Natural killer cell treated with Interleukin-12 subunit alpha and Interleukin-12 subunit beta and Interleukin-15 and Interleukin-18, amount 100 ng/mL, for 72 hours (primary cell): ENCODE measurements at regions not wholly inside any gene's neighbourhood (a gene's known extent, or its start where the extent isn't known, plus 50 kb on each side); places are given as distances from the start of the nearest gene placed in this dataset.
A peak's percentile ranks its signal among the peaks of the same experiment; 100 is the strongest.

Experiments used
- ATAC-seq, 2 donors: fragments of 150-1000 bp; cut with Tn5 transposase in 1 of 2; sonication (Bioruptor Pico), chemical (Tn5 transposase) in 1 of 2; 2 replicates each; pipeline ENCODE4 v1.10.0; 2021
- DNase-seq: peaks from one replicate; pipeline ENCODE4 v3.0.0; 2022; ENCODE audit warnings: low spot score
- H3K27ac Mint-ChIP-seq, 2 donors: 1 replicate in 1 of 2; 2 replicates in 1 of 2; pipeline ENCODE4 v1.8.0; 2022; ENCODE audit warnings: mixed read lengths in 2 of 2, mild to moderate bottlenecking in 1 of 2, moderate library complexity in 1 of 2
- H3K27me3 Mint-ChIP-seq, 2 donors: 1 replicate in 1 of 2; 2 replicates in 1 of 2; pipeline ENCODE4 v1.8.0; 2022; ENCODE audit warnings: mixed read lengths in 2 of 2
- H3K36me3 Mint-ChIP-seq: one replicate; pipeline ENCODE4 v1.8.0; 2022; ENCODE audit warnings: mixed read lengths
- H3K4me1 Mint-ChIP-seq, 2 donors: 1 replicate in 1 of 2; 2 replicates in 1 of 2; pipeline ENCODE4 v1.8.0; 2022; ENCODE audit warnings: low read depth in 2 of 2, mixed read lengths in 2 of 2, mild to moderate bottlenecking in 1 of 2
- H3K4me3 Mint-ChIP-seq: one replicate; pipeline ENCODE4 v1.8.0; 2022; ENCODE audit warnings: mixed read lengths
- H3K9me3 Mint-ChIP-seq: 2 replicates; pipeline ENCODE4 v1.8.0; 2022; ENCODE audit warnings: mixed read lengths

DNA sequence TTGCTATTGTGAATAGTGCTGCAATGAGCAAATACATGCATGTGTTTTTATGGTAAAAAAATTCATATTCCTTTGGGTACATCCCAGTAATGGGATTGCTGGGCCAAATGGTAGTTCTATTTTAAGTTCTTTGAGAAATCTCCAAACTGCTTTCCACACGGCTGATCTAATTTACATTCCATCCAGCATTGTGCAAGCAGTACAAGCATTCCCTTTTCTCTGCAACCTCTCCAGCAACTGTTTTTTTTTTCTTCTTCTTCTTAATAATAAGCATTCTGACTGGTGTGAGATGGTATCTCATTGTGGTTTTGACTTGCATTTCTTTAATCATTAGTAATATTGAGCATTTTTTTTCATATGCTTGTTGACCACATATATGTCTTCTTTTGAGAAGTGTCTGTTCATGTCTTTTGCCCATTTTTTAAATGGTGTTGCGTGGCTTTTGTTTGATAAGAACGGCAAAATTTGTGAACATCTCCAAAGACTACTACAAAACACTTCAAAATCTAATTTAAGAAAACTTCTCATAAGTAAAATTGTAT, 136.1 kb upstream of the MYO3A start:
- ATAC-seq (no peak), DNase-seq (no peak)

DNA sequence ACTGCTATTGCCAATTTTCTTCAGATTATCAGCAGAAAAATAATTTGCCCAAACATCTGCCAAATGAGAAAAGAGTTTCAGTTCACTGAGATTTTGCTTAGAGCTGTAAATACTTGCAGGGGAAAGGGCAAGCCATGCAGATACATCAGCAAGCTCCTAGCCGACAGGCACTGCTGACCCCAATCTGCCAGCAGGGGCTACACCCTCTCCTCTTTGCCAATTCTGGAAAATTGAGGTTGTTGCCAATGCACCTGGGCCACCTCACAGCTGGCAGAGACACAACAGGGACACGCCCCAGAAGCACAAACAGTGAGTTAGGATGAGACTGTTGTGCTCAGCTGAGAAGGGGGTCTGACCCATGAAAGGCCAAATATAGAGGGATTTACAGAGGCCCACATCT, 129.5 kb upstream of the MYO3A start:
- H3K36me3 Mint-ChIP-seq = no peaks in the 10 kb centered on the region

More for the DNA sequence above, 136.1 kb upstream of the MYO3A start:
- Mint-ChIP-seq H3K36me3 (no peaks in the 10 kb centered on the region), H3K4me3 (no peak overlapping the region), H3K9me3 (peaks cover 10% of the 10 kb centered on the region), H3K27me3 (peaks cover 0 to 2% of the 10 kb centered on the region in 2 donors), H3K27ac (no peak overlapping the region), H3K4me1 (no peaks in the 10 kb centered on the region)

DNA sequence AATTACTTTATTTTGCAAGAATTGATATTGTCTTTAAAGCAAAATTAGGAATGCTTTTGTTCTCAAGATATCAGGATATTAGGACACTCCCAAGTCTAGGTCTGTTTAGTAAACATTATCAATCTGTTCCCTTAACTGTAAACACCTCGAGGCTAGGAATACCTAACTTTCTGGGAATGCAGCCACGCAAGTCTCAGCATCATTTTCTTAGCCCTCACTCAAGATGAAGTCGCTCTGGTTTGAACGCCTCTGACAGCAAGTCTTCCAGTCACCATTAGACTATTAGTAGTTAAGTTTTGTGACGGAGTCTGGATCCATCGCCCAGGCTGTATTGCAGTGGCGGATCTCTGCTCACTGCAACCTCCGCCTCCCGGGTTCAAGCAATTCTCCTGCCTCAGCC, 128.0 kb upstream of the MYO3A start:
- H3K36me3 Mint-ChIP-seq = no peaks in the 10 kb centered on the region

More for the DNA sequence above, 129.5 kb upstream of the MYO3A start:
- H3K4me3 Mint-ChIP-seq = no peak overlapping the region
- ATAC-seq = no peak
- no peak overlapping the region for H3K27ac Mint-ChIP-seq
- H3K4me1 Mint-ChIP-seq = no peaks in the 10 kb centered on the region
- H3K27me3 Mint-ChIP-seq = peaks cover 0 to 4% of the 10 kb centered on the region in 2 donors
- H3K9me3 Mint-ChIP-seq = peaks cover 2% of the 10 kb centered on the region
- DNase-seq = no peak

DNA sequence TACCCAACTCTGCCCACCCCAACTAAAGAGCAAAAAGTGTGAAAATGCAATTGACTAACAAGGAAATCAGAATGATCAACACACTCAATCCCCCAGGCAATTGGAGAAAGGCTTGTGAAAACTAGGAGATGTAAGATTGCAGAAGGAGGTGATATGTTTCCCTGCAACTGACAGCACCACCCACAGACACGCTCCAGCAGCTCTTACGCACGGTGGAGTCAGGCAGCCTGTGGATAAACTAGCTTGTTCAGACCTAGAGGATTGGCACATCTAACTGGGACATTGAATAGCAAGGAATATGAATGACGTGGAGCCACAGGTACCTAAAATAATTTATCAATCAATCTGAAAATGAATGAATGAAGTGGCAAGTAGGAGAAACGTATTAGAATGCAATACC, 125.7 kb upstream of the MYO3A start:
- Mint-ChIP-seq H3K36me3 (no peaks in the 10 kb centered on the region), H3K4me1 (no peaks in the 10 kb centered on the region), H3K27me3 (no peaks in the 10 kb centered on the region), H3K27ac (no peak overlapping the region), H3K4me3 (no peak overlapping the region), H3K9me3 (peaks cover 5% of the 10 kb centered on the region)
- DNase-seq (no peak), ATAC-seq (no peak)

More for the DNA sequence above, 128.0 kb upstream of the MYO3A start:
- Mint-ChIP-seq H3K9me3 (peaks cover 2% of the 10 kb centered on the region), H3K4me3 (no peak overlapping the region), H3K27ac (no peak overlapping the region), H3K4me1 (no peaks in the 10 kb centered on the region), H3K27me3 (peaks cover 0 to 4% of the 10 kb centered on the region in 2 donors)
- ATAC-seq = no peak
- no peak for DNase-seq

DNA sequence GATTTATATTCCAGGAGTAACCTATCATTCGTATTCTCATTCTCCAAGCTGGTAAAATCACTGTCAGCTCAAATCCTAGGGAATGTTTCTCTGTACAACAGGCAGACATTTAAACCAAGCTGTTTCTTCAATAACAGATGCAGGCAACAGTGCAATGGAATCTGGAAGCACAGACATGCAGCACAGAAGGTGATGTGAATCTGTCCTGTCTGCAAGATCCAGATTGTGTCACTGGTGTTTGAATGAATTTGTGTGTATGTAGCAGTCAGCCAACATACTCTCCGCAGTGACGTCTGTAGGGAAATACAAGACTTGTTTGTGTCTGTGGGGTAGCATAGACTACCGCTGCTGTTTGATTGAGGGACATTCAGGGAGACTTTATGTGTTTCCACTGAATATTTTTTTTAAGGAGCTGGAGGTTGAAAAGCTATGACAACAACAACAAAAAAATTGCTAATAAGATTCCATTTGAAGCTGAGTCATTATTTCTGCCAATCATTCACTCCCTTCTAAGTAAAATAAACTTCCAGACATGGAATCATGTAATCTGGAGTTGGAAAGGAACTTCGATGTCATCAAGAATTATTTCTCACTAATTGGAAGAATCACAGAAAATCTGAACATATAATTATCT, 122.9 kb upstream of the MYO3A start:
- ATAC-seq (no peak), DNase-seq (no peak)
- peaks cover 8% of the 10 kb centered on the region for H3K9me3 Mint-ChIP-seq
- H3K27ac Mint-ChIP-seq = no peak overlapping the region
- no peaks in the 10 kb centered on the region for H3K27me3 Mint-ChIP-seq
- no peaks in the 10 kb centered on the region for H3K36me3 Mint-ChIP-seq
- H3K4me1 Mint-ChIP-seq = no peaks in the 10 kb centered on the region
- H3K4me3 Mint-ChIP-seq = no peak overlapping the region

DNA sequence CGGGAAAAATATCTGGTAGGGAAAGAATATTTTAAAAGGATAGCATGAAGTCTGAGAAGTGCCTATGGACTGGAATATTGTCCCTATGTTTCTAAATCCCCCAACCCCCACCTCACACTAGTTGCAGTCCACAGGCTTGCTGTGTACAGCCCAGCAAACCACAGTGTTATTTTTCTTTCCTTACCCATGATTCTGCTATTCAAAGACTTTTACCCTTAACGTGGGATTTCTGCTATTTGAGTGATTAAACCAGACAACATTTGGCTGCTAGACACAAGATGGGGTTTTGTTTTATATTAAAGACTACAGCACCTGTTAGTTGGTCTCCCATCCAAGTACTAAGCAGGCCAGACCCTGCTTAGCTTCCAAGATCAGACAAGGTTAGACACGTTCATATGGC, 120.5 kb upstream of the MYO3A start:
- no peak overlapping the region for H3K27ac Mint-ChIP-seq
- no peak for DNase-seq
- peaks cover 6% of the 10 kb centered on the region for H3K9me3 Mint-ChIP-seq
- ATAC-seq = no peak
- H3K27me3 Mint-ChIP-seq = no peaks in the 10 kb centered on the region
- no peaks in the 10 kb centered on the region for H3K36me3 Mint-ChIP-seq
- H3K4me3 Mint-ChIP-seq = no peak overlapping the region
- no peaks in the 10 kb centered on the region for H3K4me1 Mint-ChIP-seq

DNA sequence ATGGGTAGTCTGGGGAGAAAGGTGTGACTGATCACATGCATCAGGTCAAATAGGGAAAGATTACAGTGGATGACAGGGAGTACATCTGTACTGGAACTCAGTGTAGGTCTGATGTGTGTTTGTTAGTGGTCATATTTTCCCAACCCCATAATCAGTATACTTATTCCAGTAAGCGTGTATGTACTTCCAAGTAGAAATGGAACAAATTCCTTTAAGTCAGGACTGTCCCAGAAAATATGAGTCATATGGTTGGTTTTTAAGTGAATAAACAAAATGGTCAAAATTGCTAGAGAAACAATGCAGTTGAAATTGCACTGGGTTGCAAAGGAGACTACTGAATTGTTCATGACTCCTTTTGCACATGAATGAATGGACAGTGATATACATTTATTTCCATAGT, 118.8 kb upstream of the MYO3A start:
- H3K4me1 Mint-ChIP-seq = no peaks in the 10 kb centered on the region

DNA sequence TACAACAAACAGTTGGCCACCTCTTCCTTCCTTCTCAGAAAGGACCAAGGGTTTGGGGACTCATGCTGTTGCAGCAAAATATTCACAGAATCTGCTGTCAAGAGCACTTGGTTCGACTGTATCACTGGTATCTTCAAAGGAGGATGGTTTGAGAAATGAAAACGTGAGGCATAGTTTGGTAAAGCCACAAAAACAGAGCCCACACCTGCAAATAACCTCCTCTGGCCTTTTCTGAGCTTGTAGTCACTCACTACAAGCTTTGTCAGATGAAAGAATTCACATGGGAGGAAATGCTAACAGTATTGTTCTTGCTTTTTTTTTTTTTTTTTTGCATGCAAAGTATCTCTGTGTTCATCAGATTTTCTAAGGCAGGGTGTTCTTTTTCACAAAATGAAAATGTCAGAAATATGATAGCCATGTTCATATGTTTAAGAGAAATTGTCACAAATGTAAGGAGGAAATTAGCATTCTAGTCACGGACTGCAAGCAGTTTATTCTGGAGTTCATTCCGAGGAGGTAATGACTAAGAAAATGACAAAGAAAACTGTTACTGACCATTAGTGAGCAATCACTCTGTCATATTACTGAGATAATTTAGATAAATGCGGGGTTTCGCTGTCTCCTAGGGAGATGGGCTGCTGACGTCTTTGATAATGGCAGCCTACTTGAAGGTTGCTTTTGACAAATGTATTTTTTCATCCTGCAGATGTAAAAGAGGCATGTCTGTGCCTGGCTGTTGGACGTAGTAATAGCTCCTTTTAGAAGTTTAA, 117.8 kb upstream of the MYO3A start:
- Mint-ChIP-seq H3K27me3 (no peaks in the 10 kb centered on the region), H3K36me3 (no peaks in the 10 kb centered on the region), H3K4me1 (peaks cover 0 to 7% of the 10 kb centered on the region in 2 donors), H3K4me3 (no peak overlapping the region), H3K27ac (no peak overlapping the region), H3K9me3 (peaks cover 6% of the 10 kb centered on the region)
- ATAC-seq = no peak
- DNase-seq = no peak

More for the DNA sequence above, 118.8 kb upstream of the MYO3A start:
- Mint-ChIP-seq H3K27me3 (no peaks in the 10 kb centered on the region), H3K27ac (no peak overlapping the region), H3K9me3 (peaks cover 6% of the 10 kb centered on the region), H3K4me3 (no peak overlapping the region), H3K36me3 (no peaks in the 10 kb centered on the region)
- ATAC-seq = no peak
- DNase-seq = no peak

DNA sequence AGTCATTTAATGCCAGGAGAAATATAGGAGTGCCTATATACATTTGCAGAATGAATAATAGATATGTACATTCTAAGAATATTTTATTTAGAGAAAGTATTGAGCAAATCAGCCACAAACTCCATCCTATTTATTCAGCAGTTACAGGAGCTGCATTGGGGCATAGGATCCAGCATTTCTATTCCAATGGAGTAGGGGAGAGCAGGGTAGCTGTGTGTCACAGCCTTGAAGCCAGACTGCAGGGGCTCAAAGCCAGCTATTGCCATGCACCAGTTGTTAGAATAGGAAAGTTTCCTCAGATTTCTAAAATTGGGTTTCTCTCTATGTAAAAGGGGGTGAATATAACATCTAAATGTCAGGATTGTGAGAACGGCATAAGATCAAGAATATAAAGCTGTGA, 116.8 kb upstream of the MYO3A start:
- Mint-ChIP-seq H3K9me3 (peaks cover 4% of the 10 kb centered on the region), H3K4me1 (peaks cover 0 to 9% of the 10 kb centered on the region in 2 donors), H3K4me3 (no peak overlapping the region), H3K36me3 (no peaks in the 10 kb centered on the region), H3K27me3 (no peaks in the 10 kb centered on the region), H3K27ac (no peak overlapping the region)
- DNase-seq (no peak), ATAC-seq (no peak)

DNA sequence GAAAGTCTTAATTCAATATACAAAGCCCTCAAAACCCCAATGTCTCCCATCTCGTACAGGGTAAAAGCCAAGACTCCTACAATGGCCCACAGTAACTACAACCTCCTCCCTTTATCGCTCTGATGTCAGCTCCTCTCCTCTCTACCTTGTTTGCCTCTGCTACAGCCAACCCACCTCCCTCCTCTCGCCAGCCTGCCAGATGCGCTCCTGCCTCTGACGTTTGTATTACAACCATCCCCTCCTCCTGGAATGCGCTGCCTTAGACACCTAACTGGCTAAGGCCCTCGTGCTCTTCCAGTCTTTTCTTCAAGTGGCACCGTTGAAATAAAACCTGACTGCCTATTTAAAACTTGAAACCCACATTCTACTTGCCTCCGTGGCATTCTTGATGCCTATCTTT, 115.3 kb upstream of the MYO3A start:
- ATAC-seq = no peak

DNA sequence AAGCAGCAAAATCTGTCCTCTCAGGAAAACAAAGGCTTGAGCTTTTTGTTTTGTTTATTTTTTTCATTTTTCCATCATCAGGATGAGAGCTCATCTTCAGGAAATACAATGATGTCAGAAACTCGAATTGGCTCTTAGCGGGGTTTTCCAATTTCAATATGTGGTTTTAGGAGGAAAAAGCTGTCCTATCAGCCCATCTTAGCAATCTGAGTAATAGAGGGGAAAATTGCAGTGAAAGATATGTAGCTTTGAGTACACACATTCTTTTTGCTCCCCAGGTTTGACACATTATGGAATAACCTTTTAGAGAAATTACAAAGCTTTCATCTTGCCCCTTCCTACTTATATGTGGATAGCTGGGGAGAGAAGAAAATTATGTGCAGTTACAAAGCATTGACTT, 113.6 kb upstream of the MYO3A start:
- ATAC-seq = no peak
- Mint-ChIP-seq H3K27ac (no peak overlapping the region), H3K9me3 (no peaks in the 10 kb centered on the region)

More for the DNA sequence above, 115.3 kb upstream of the MYO3A start:
- H3K4me3 Mint-ChIP-seq = no peak overlapping the region
- no peak overlapping the region for H3K27ac Mint-ChIP-seq
- peaks cover 4% of the 10 kb centered on the region for H3K9me3 Mint-ChIP-seq
- H3K36me3 Mint-ChIP-seq = no peaks in the 10 kb centered on the region
- peaks cover 0 to 9% of the 10 kb centered on the region in 2 donors for H3K4me1 Mint-ChIP-seq
- H3K27me3 Mint-ChIP-seq = no peaks in the 10 kb centered on the region
- no peak for DNase-seq

DNA sequence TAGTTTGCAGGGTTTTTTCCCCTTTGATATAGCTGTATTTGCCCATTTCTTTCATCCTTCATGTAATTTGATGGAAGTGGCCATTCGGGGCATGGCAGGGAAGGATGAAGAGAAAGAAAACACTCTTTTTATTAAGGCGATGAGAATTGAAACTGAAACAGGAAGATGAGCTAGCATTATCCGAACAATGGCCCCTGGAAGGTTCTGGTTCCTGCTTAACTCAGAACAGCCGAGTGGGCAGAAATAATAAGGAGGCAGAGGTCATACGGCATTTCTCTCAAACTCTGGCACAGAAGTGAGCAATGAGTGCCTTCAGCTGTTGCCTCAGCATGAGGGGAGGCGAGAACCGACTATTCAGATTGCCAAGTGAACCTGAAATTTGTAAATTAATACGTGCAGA, 113.2 kb upstream of the MYO3A start:
- DNase-seq = no peak
- Mint-ChIP-seq H3K27me3 (no peaks in the 10 kb centered on the region), H3K36me3 (no peaks in the 10 kb centered on the region), H3K4me1 (peaks cover 0 to 9% of the 10 kb centered on the region in 2 donors), H3K9me3 (no peaks in the 10 kb centered on the region), H3K4me3 (peak overlapping the region; percentile 38), H3K27ac (no peak overlapping the region)
- ATAC-seq = no peak

More for the DNA sequence above, 113.6 kb upstream of the MYO3A start:
- H3K4me1 Mint-ChIP-seq = peaks cover 0 to 9% of the 10 kb centered on the region in 2 donors
- peak overlapping the region; percentile 38 for H3K4me3 Mint-ChIP-seq
- H3K27me3 Mint-ChIP-seq = no peaks in the 10 kb centered on the region
- DNase-seq = no peak
- H3K36me3 Mint-ChIP-seq = no peaks in the 10 kb centered on the region

DNA sequence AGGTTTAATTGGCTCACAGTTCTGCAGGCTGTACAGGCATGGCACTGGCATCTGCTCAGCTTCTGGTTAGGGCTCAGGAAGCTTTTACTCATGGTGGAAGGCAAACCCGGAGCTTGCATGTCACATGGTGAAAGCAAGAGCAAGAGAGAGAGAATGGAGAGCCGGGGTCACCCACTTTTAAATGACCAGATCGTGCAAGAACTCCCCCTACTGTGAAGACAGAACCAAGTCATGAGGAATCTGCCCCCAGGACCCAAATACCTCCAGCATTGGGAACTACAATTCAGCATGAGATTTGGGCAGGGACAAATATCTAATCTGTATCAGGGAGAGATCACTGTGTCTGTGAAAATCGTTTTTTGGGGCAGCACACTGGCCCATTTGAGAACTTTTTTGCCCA, 110.0 kb upstream of the MYO3A start:
- Mint-ChIP-seq H3K4me1 (peaks cover 0 to 9% of the 10 kb centered on the region in 2 donors), H3K4me3 (no peak overlapping the region), H3K36me3 (no peaks in the 10 kb centered on the region), H3K27me3 (no peaks in the 10 kb centered on the region), H3K27ac (no peak overlapping the region), H3K9me3 (no peaks in the 10 kb centered on the region)
- ATAC-seq (no peak), DNase-seq (no peak)

DNA sequence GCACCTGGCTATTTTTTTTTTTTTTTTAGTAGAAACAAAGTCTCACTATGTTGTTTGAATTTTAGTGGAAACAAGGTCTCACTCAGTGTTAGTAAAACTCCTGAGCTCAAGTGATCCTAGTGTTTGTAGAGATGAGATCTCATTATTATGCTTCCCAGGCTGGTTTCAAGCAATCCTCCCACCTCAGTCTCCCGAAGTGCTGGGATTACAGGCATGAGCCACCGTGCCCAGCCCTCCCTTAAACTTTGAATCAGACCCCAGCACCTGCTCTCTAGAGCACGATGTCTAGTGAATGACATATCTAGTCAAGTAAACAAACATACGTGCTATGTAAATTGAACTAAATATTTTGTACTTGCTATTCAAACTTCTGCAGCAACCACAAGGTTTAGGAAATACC, 105.6 kb upstream of the MYO3A start:
- Mint-ChIP-seq H3K9me3 (no peaks in the 10 kb centered on the region), H3K4me3 (no peak overlapping the region), H3K4me1 (no peaks in the 10 kb centered on the region), H3K36me3 (no peaks in the 10 kb centered on the region), H3K27ac (no peak overlapping the region), H3K27me3 (no peaks in the 10 kb centered on the region)
- no peak for ATAC-seq
- no peak for DNase-seq
